Choroid plexus epithelial cell (primary cell): ENCODE measurements at regions not wholly inside any gene's neighbourhood (a gene's known extent, or its start where the extent isn't known, plus 50 kb on each side); places are given as distances from the start of the nearest gene placed in this dataset.
"Not testable (repeated sequence)": the region's sequence is repeated elsewhere in the genome, so short reads cannot be mapped to it uniquely, and the experiment has no call there.

Source experiments
- DNase-seq: peaks from one replicate; pipeline ENCODE4 v3.0.0-alpha.2; 2010; ENCODE audit warnings: low read depth
- H3K4me3 ChIP-seq: 2 replicates; pipeline ENCODE4 v1.5.1; 2011; ENCODE audit warnings: low read depth, mild to moderate bottlenecking, control low read depth, low read length, moderate library complexity
- TF ChIP-seq, protein P1 (sequence below): conservative IDR thresholded peaks from 2 replicates; pipeline ENCODE4 v1.5.1; 2011; ENCODE audit warnings: low read depth, mild to moderate bottlenecking, control low read depth, inconsistent platforms, low read length, moderate library complexity

DNA sequence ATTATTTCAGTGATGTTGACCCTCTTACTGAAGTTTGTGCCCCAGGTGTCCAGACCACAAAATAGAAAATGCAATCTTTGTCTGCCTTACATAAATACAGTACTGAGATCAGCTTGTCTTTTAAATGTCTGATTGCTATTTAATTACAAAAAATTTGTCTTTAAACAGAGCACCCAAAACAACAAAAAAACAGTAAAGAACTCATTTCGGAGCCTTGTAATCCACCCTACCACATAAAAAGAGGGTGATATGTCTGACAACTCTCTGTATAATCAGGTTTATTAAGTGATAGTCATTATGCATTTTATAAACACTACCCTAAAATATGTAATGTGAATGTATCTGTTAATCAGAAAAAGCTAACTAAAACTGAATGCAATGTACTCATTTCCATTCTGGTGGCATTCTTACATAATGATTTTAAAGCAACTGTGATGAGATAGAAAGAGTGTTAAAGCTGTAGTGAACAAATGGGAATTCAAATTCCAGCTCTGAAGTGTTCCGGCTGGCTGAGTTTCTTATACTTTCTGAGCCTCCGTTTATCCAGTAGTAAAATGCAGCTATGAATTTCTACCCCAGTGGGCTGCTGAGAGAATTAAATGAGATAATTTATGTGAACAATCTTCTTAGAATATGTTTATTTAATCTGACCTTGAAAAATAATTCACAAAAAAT, 486.6 kb downstream of the USP25 start:
- DNase-seq = no peak
- no peak overlapping the region for H3K4me3 ChIP-seq
- TF ChIP-seq, protein P1, sequence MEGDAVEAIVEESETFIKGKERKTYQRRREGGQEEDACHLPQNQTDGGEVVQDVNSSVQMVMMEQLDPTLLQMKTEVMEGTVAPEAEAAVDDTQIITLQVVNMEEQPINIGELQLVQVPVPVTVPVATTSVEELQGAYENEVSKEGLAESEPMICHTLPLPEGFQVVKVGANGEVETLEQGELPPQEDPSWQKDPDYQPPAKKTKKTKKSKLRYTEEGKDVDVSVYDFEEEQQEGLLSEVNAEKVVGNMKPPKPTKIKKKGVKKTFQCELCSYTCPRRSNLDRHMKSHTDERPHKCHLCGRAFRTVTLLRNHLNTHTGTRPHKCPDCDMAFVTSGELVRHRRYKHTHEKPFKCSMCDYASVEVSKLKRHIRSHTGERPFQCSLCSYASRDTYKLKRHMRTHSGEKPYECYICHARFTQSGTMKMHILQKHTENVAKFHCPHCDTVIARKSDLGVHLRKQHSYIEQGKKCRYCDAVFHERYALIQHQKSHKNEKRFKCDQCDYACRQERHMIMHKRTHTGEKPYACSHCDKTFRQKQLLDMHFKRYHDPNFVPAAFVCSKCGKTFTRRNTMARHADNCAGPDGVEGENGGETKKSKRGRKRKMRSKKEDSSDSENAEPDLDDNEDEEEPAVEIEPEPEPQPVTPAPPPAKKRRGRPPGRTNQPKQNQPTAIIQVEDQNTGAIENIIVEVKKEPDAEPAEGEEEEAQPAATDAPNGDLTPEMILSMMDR = no peak

DNA sequence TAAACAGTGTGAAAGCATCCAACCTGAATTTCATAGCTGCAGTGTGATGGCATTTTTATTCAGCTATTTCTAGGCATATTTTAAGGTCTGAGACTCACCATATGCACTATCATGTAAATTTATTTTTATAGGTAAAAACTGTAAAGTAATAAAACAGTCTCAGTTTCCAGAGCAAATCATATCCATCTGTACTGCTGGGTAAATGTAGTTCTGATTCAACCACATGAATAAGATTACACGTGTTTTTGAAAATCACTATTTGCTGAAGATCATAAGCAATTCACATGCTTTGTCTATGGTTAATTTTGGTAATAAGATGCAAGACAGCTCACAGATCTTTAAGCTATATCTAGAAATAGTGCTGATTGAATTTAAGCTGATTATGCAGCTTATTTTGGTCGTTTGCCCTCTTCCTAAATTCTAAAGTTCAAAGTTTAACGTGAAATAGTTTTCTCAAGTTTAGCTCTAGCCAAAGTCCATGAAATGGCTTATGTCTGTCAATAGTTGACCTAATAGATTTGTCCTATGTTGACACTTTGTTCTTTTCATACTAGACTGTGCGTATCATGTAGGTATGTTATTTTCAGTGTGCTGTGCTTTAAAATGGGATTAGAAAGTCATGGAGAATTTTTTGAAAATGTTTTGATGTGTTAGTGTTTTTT, 489.0 kb downstream of the USP25 start:
- no peak for DNase-seq
- TF ChIP-seq, protein P1 = no peak
- no peak overlapping the region for H3K4me3 ChIP-seq

DNA sequence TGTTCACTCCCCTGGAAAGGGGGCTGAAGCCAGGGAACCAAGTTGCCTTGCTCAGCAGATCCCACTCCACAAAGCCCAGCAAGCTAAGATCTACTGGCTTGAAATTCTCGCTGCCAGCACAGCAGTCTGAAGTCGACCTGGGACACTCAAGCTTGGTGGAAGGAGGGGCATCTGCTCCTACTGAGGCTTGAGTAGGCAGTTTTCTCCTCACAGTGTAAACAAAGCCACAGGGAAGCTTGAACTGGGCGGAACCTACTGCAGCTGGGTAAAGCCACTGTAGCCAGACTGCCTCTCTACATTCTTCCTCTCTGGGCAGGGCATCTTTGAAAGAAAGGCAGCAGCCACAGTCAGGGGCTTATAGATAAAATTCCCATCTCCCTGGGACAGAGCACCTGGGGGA, 495.0 kb downstream of the USP25 start:
- peak; percentile 23 for DNase-seq
- H3K4me3 ChIP-seq = not testable (repeated sequence)

DNA sequence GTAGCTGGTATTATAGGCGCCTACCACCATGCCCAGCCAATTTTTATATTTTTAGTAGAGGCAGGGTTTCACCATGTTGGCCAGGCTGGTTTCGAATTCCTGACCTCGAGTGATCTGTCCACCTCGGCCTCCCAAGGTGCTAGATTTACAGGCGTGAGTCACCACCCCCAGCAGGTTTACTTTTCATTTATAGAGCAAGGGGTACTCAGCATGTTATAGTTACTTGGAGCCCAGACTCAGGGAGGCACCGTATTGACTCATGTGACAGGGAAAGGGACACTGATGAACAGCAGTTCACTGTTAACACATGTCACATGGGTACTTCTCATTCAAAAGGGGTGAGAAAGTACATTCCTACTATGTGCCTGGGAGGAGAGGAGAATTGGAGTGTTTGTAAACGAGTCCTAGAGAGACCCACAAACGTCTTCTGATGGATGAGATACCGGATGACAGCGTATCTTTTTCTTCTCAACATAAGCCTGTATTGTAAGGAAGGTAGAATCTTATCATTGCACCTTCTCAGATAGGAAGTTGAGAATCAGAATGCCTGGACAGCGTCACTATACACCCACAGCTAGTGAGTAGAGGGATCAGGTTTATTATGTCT, 510.0 kb downstream of the USP25 start:
- TF ChIP-seq, protein P1 = no peak
- H3K4me3 ChIP-seq = no peak overlapping the region
- DNase-seq = no peak

DNA sequence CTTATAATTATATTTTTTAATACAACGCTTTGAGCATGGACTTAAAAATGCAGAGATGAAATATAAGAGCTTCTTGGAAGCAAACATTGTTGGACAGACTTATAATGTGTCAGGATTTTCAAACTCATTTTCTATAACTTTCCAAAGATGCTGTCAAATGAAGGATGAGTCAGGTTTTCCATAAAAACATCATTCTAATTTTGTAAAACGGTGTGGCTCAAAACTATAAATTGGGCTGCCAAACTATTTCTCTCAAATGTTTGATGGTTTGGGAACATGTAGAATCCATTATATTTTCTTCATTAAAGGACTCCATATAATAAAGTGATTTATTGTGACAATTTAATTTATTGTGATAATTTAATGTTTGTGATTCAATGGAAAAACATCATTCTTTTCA, 511.2 kb downstream of the USP25 start:
- TF ChIP-seq, protein P1 = no peak
- H3K4me3 ChIP-seq = no peak overlapping the region
- no peak for DNase-seq

DNA sequence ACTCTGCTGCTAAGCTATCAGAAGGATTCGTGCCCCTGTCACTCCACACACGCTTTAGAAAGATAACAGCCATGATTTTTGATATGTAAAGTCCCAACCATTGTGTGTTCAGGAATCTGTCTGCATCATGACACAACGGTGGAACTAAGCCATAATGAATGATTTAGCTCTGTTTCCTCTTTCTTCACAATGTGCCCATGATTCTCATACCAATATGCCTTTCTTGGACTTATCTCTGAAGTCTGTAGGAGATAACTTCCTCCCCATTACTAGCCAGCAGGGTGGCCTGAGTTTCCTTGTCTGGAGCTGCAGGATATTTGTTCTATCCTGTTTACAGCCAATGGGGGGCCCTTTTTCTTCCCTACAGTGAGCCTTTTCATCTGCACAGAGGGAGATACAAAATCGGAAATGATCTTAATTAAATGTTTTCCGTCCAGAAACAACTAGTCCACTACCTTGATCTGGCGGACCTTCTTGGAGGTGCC, 511.7 kb downstream of the USP25 start:
- no peak overlapping the region for H3K4me3 ChIP-seq
- DNase-seq = peak; percentile 41
- TF ChIP-seq, protein P1 = peak; percentile 7

DNA sequence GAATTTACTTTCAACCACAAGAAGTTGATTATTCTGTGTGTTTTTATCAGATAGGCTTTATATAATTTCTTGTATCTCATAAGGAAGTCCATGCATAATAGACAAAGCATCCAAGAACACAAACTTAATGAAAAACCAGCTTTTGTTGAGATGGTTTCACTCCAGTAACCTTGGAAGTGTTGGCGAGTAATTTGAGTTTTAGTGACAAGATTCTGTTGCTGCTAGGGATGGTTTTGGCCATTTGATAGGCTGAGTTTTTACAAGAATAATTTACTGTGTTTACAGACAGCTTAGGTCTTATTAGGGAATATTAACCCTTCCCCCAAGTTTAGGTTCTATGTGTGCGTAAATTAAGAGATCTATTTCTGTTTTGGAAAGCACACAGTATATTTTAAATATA, 513.6 kb downstream of the USP25 start:
- no peak overlapping the region for H3K4me3 ChIP-seq
- DNase-seq = no peak
- TF ChIP-seq, protein P1 = no peak
